Gastroesophageal sphincter (tissue), 4 donors: ENCODE measurements at regions not wholly inside any gene's neighbourhood (a gene's known extent, or its start where the extent isn't known, plus 50 kb on each side); places are given as distances from the start of the nearest gene placed in this dataset.

Experiments
- ATAC-seq: fragments of 150-250 bp; one replicate; pipeline ENCODE4 v1.9.1; 2016; ENCODE audit warnings: mild to moderate bottlenecking, moderate library complexity
- H3K27ac ChIP-seq, 4 donors: fragments of 200-600 bp; sonication (generic) in 3 of 4; 1 replicate in 3 of 4; 2 replicates in 1 of 4; pipeline ENCODE4 v1.5.1; 2016 to 2019
- H3K27me3 ChIP-seq: fragments of 200-600 bp; sonication (generic); one replicate; pipeline ENCODE4 v1.5.1; 2019
- H3K36me3 ChIP-seq, 2 donors: fragments of 200-600 bp; sonication (generic); one replicate each; pipeline ENCODE4 v1.5.1; 2019; ENCODE audit warnings: control low read depth in 1 of 2
- H3K4me1 ChIP-seq, 3 donors: fragments of 200-600 bp; sonication (generic); 1 replicate in 2 of 3; 2 replicates in 1 of 3; pipeline ENCODE4 v1.5.1; 2016 to 2019; ENCODE audit warnings: control low read depth in 2 of 3
- H3K4me3 ChIP-seq, 2 donors: fragments of 200-600 bp; sonication (generic); one replicate each; pipeline ENCODE4 v1.5.1; 2019; ENCODE audit warnings: mild to moderate bottlenecking in 1 of 2, moderate library complexity in 1 of 2
- H3K9me3 ChIP-seq, 3 donors: fragments of 200-600 bp; sonication (generic); one replicate each; pipeline ENCODE4 v1.5.1; 2017 to 2019; ENCODE audit warnings: control low read depth in 2 of 3
- CTCF ChIP-seq, 4 experiments: fragments of 200-600 bp in 2 of 4; fragments of 450-650 bp in 2 of 4; sonication (generic) in 1 of 4; IDR thresholded peaks; one replicate each; pipeline ENCODE4 v1.5.1; 2017 to 2019; ENCODE audit warnings: antibody characterized with exemption in 4 of 4, mild to moderate bottlenecking in 2 of 4, moderate library complexity in 2 of 4
- EP300 ChIP-seq: sonication (generic); formaldehyde crosslinking; IDR thresholded peaks from one replicate; pipeline ENCODE4 v1.6.1; 2017; ENCODE audit warnings: antibody characterized with exemption, mild to moderate bottlenecking
- POLR2A ChIP-seq, 2 donors: fragments of 450-650 bp; IDR thresholded peaks; one replicate each; pipeline ENCODE4 v1.6.1; 2017; ENCODE audit warnings: antibody characterized with exemption in 2 of 2, mild to moderate bottlenecking in 2 of 2, moderate library complexity in 1 of 2
- POLR2AphosphoS5 ChIP-seq: sonication (generic); formaldehyde crosslinking; IDR thresholded peaks from one replicate; pipeline ENCODE4 v1.6.1; 2017; ENCODE audit warnings: antibody characterized with exemption
- WGBS, 2 donors: methylation state at CpG; one replicate each; pipeline ENCODE4 v1.1.5; 2018; ENCODE audit warnings: low coverage in 1 of 2; 5-methylcytosine and 5-hydroxymethylcytosine counted together

DNA sequence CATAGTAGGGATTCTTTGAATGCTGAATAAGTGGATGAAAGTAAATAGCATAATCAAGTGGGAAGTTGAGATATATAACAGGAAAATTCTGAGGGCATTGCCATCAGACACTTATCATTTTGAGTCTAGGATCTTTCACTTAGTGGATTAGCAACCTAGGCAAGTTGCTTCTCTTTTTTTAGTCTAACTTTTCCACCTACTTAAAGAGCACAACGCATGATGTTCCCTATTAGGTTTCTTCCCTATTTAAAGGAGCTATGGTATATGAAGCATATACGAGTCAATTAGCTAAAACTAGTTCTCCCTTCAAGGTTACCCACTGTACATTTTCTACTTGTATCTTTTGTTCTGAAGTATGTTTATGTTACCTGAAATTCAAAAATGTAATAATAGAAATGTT is 67.1 kb upstream of the HS3ST1 start:
- no peak for TF ChIP-seq POLR2AphosphoS5
- TF ChIP-seq EP300 = no peak
- no peak for TF ChIP-seq POLR2A (IDR thresholded peaks at IDR 0.05)
- TF ChIP-seq CTCF (IDR thresholded peaks at IDR 0.05) = no peak
- WGBS, 2 donors = 72 to 82% methylated on average over 2 of the region's 2 CpGs

DNA sequence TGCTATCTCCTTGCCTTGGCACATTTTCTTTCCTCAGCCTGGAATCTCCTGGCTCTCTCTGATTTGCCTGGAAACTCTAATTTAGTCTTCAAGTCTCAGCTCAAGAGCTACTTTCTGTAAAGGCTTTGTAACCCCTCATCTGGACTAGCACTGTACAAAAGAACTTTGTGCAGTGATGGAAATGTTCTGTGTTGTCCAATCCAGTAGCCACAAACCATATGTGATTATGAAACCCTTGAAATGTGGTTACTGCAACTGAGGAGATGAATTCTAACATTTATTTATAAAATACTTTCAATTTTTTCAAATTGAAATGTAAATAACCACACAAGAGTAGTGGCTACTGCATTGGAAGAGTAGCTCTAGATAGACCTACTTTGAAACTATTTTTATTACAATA is 66.6 kb upstream of the HS3ST1 start:
- TF ChIP-seq POLR2AphosphoS5 (no peak), EP300 (no peak), CTCF (IDR thresholded peaks at IDR 0.05) (no peak), POLR2A (IDR thresholded peaks at IDR 0.05) (no peak)
- Histone ChIP-seq H3K4me3 (no peak overlapping the region), H3K27me3 (no peaks in the 10 kb centered on the region), H3K36me3 (no peaks in the 10 kb centered on the region), H3K27ac (no peak overlapping the region), H3K9me3 (peaks cover 0 to 16% (median 0%) of the 10 kb centered on the region in 3 donors), H3K4me1 (no peaks in the 10 kb centered on the region)
- ATAC-seq = no peak

More for the DNA sequence above, 67.1 kb upstream of the HS3ST1 start:
- H3K27ac ChIP-seq = no peak overlapping the region
- no peak for ATAC-seq
- H3K36me3 ChIP-seq = no peaks in the 10 kb centered on the region
- H3K9me3 ChIP-seq = peaks cover 0 to 16% (median 0%) of the 10 kb centered on the region in 3 donors
- no peak overlapping the region for H3K4me3 ChIP-seq
- no peaks in the 10 kb centered on the region for H3K27me3 ChIP-seq
- H3K4me1 ChIP-seq = no peaks in the 10 kb centered on the region

- WGBS, 2 donors = 43 to 68% methylated on average over 3 of the region's 3 CpGs
Observed at GRCh38 chr4:11494232-11494631, 65.5 kb upstream of the HS3ST1 start.

DNA sequence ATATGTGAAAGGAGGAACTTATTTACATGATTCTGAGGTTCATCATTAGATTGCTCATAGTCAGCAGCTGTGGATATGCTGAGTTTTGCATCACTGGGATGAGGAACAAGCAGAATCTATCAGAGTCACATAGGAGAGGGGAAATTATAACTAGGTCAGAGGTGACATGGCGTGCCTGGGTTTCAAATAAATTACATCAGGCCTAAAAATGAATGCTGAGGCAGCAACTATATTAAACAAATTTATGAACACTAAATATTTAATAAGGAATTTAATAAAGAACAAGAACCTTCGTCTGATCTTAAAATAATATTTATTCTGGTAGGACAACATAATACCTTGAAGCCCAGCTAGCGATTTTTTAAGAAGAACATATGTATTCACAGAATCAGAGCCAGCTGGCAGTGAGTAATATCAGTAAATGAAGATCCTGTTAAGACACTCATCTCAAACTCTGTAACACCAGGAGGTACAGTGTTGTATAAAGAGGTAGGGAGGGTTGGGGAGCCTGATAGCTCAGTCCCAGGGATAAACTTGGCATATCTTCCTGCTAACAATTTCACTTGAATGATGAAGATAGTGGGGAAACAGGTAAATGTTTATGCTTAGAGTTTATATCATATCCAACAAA is 60.9 kb upstream of the HS3ST1 start:
- Histone ChIP-seq H3K27me3 (no peaks in the 10 kb centered on the region), H3K4me3 (no peak overlapping the region), H3K27ac (no peak overlapping the region), H3K4me1 (no peaks in the 10 kb centered on the region), H3K36me3 (no peaks in the 10 kb centered on the region), H3K9me3 (no peaks in the 10 kb centered on the region)
- TF ChIP-seq POLR2A (IDR thresholded peaks at IDR 0.05) (no peak), CTCF (IDR thresholded peaks at IDR 0.05) (no peak), POLR2AphosphoS5 (no peak), EP300 (no peak)
- peak; percentile 70 for ATAC-seq
- WGBS, 2 donors = 27 to 45% methylated on average over 3 of the region's 3 CpGs

More at GRCh38 chr4:11494232-11494631, 65.5 kb upstream of the HS3ST1 start:
- TF ChIP-seq POLR2A (IDR thresholded peaks at IDR 0.05) (no peak), EP300 (no peak), POLR2AphosphoS5 (no peak), CTCF (IDR thresholded peaks at IDR 0.05) (no peak)
- no peaks in the 10 kb centered on the region for H3K36me3 ChIP-seq
- H3K9me3 ChIP-seq = peaks cover 0 to 16% (median 0%) of the 10 kb centered on the region in 3 donors
- ATAC-seq = no peak
- no peak overlapping the region for H3K4me3 ChIP-seq
- H3K27me3 ChIP-seq = no peaks in the 10 kb centered on the region
- H3K4me1 ChIP-seq = no peaks in the 10 kb centered on the region
- no peak overlapping the region for H3K27ac ChIP-seq

DNA sequence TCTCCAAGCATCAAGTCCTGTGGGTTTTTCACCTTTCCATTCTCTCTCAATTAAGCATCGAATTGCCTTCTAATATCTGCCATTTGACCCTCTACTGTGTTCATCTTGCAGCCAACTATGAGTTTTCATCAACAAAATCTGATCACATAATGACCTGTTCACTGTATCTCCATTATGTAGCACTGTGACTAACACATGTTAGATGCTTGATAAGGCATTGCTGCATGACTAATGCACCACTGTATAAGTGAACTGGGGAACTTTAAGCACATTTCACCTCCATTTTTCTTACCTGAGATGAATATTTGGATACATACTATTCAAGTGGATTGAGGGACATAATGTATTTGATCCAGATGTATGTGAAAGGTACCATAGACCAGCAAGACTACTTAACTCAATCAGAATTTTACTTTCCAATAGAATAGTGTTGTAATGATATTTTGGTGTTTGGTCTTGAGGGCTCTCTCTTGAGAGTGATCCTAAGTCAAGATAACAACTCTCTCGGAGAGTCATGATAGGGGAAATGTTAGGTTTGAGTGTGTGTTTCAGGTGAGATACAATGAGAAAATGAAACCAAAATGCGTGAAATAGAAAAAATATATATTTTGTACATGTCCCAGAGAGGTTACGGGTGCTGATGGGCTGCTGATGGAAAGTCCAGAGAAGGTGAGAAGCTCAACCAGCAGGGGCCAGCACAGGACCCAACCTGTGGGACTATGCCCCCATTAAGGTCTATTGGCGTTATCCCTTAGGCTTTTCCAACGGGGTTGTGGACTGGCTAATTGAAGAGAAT is 60.2 kb upstream of the HS3ST1 start:
- TF ChIP-seq EP300 (no peak), POLR2A (IDR thresholded peaks at IDR 0.05) (no peak), POLR2AphosphoS5 (no peak), CTCF (IDR thresholded peaks at IDR 0.05) (no peak)
- H3K4me1 ChIP-seq = no peaks in the 10 kb centered on the region
- 67 to 92% methylated on average over 5 to 6 of the region's 6 CpGs for WGBS, 2 donors

More for the DNA sequence above, 60.2 kb upstream of the HS3ST1 start:
- no peaks in the 10 kb centered on the region for H3K27me3 ChIP-seq
- no peaks in the 10 kb centered on the region for H3K9me3 ChIP-seq
- H3K36me3 ChIP-seq = no peaks in the 10 kb centered on the region
- no peak for ATAC-seq
- H3K27ac ChIP-seq = no peak overlapping the region
- no peak overlapping the region for H3K4me3 ChIP-seq
